H9 (cell line): ENCODE measurements at regions not wholly inside any gene's neighbourhood (a gene's known extent, or its start where the extent isn't known, plus 50 kb on each side); places are given as distances from the start of the nearest gene placed in this dataset.
"Not testable (repeated sequence)": the region's sequence is repeated elsewhere in the genome, so short reads cannot be mapped to it uniquely, and the experiment has no call there.

Source experiments
- DNase-seq: peaks from one replicate; pipeline ENCODE4 v3.0.0-alpha.2; 2017
- H2AFZ ChIP-seq: one replicate; pipeline ENCODE4 v1.6.1; 2013; ENCODE audit warnings: mild to moderate bottlenecking, low read length, control low read depth, moderate library complexity
- H2AK5ac ChIP-seq: 2 replicates; pipeline ENCODE4 v1.6.1; 2013; ENCODE audit warnings: low read length, control low read depth, mixed read lengths; ENCODE audit not compliant: insufficient read length
- H2BK120ac ChIP-seq: one replicate; pipeline ENCODE4 v1.6.1; 2013; ENCODE audit warnings: low read depth, mild to moderate bottlenecking, low read length, control low read depth, inconsistent platforms; ENCODE audit not compliant: poor library complexity, severe bottlenecking
- H2BK12ac ChIP-seq: 2 replicates; pipeline ENCODE4 v1.6.1; 2013; ENCODE audit warnings: low read length, control low read depth, mixed read lengths, low read depth; ENCODE audit not compliant: insufficient read length
- H2BK15ac ChIP-seq: 2 replicates; pipeline ENCODE4 v1.6.1; 2013; ENCODE audit warnings: low read depth, low read length, control low read depth
- H2BK20ac ChIP-seq: one replicate; pipeline ENCODE4 v1.6.1; 2013; ENCODE audit warnings: low read depth, mild to moderate bottlenecking, low read length, control low read depth, inconsistent platforms; ENCODE audit not compliant: poor library complexity, severe bottlenecking
- H2BK5ac ChIP-seq: 2 replicates; pipeline ENCODE4 v1.6.1; 2013; ENCODE audit warnings: low read length, control low read depth, mixed read lengths; ENCODE audit not compliant: insufficient read length
- H3K14ac ChIP-seq: 2 replicates; pipeline ENCODE4 v1.6.1; 2013; ENCODE audit warnings: low read length, control low read depth; ENCODE audit not compliant: insufficient read depth
- H3K18ac ChIP-seq: 2 replicates; pipeline ENCODE4 v1.6.1; 2013; ENCODE audit warnings: low read depth, mild to moderate bottlenecking, mixed read lengths, low read length, control low read depth; ENCODE audit not compliant: insufficient read length
- H3K23ac ChIP-seq: 2 replicates; pipeline ENCODE4 v1.6.1; 2013; ENCODE audit warnings: low read length, control low read depth, mixed read lengths, low read depth; ENCODE audit not compliant: insufficient read length
- H3K23me2 ChIP-seq: 2 replicates; pipeline ENCODE4 v1.6.1; 2013; ENCODE audit warnings: low read depth, mild to moderate bottlenecking, mixed read lengths, low read length, control low read depth; ENCODE audit not compliant: insufficient read length, poor library complexity, severe bottlenecking
- H3K27ac ChIP-seq: 2 replicates; pipeline ENCODE4 v1.5.1; 2013; ENCODE audit warnings: low read length, control low read depth, mixed read lengths, low read depth; ENCODE audit not compliant: insufficient read length
- H3K27me3 ChIP-seq: 2 replicates; pipeline ENCODE4 v1.6.1; 2013; ENCODE audit warnings: low read length, control low read depth, inconsistent platforms; ENCODE audit not compliant: insufficient read depth
- H3K4ac ChIP-seq: 2 replicates; pipeline ENCODE4 v1.6.1; 2013; ENCODE audit warnings: low read depth, mild to moderate bottlenecking, control low read depth, inconsistent platforms, low read length, moderate library complexity
- H3K4me1 ChIP-seq: 2 replicates; pipeline ENCODE4 v1.6.1; 2013; ENCODE audit warnings: low read length, control low read depth, inconsistent platforms; ENCODE audit not compliant: insufficient read depth
- H3K4me2 ChIP-seq: 2 replicates; pipeline ENCODE4 v1.6.1; 2013; ENCODE audit warnings: low read length, control low read depth, mixed read lengths; ENCODE audit not compliant: insufficient read length, insufficient read depth
- H3K56ac ChIP-seq: 2 replicates; pipeline ENCODE4 v1.6.1; 2013; ENCODE audit warnings: low read depth, mild to moderate bottlenecking, mixed read lengths, low read length, control low read depth; ENCODE audit not compliant: insufficient read length
- H3K79me1 ChIP-seq: 2 replicates; pipeline ENCODE4 v1.6.1; 2013; ENCODE audit warnings: low read depth, mild to moderate bottlenecking, moderate library complexity, low read length, control low read depth, inconsistent platforms; ENCODE audit not compliant: insufficient read depth, poor library complexity, severe bottlenecking
- H3K79me2 ChIP-seq: 2 replicates; pipeline ENCODE4 v1.6.1; 2013; ENCODE audit warnings: low read length, control low read depth, inconsistent platforms; ENCODE audit not compliant: insufficient read depth
- H3K9ac ChIP-seq: 2 replicates; pipeline ENCODE4 v1.6.1; 2013; ENCODE audit warnings: low read length, control low read depth, mixed read lengths; ENCODE audit not compliant: insufficient read length; ENCODE audit errors: extremely low read depth
- H3K9me3 ChIP-seq: one replicate; pipeline ENCODE4 v1.6.1; 2013; ENCODE audit warnings: low read depth, low read length, inconsistent platforms; ENCODE audit not compliant: control insufficient read depth
- H3T11ph ChIP-seq: one replicate; pipeline ENCODE4 v1.6.1; 2013; ENCODE audit warnings: mild to moderate bottlenecking, low read length, control low read depth, inconsistent platforms
- H4K20me1 ChIP-seq: one replicate; pipeline ENCODE4 v1.6.1; 2013; ENCODE audit not compliant: control insufficient read depth, insufficient read length, insufficient read depth
- H4K5ac ChIP-seq: 2 replicates; pipeline ENCODE4 v1.6.1; 2013; ENCODE audit warnings: low read depth, mild to moderate bottlenecking, mixed read lengths, low read length, control low read depth; ENCODE audit not compliant: insufficient read length
- H4K8ac ChIP-seq: replicated peaks from 2 replicates; pipeline ENCODE4 v1.6.1; 2013; ENCODE audit warnings: low read length, control low read depth, mixed read lengths, low read depth; ENCODE audit not compliant: insufficient read length
- H4K91ac ChIP-seq: 2 replicates; pipeline ENCODE4 v1.6.1; 2013; ENCODE audit warnings: low read depth, mild to moderate bottlenecking, moderate library complexity, mixed read lengths, low read length, control low read depth; ENCODE audit not compliant: insufficient read length
- H3K27ac Mint-ChIP-seq, 3 experiments: 2 replicates in 2 of 3; 3 replicates in 1 of 3; pipeline ENCODE4 v1.8.0; 2020 to 2021; ENCODE audit warnings: mixed read lengths in 3 of 3, mild to moderate bottlenecking in 1 of 3, moderate library complexity in 1 of 3
- H3K27me3 Mint-ChIP-seq: 2 replicates; pipeline ENCODE4 v1.8.0; 2021; ENCODE audit warnings: low read depth, mild to moderate bottlenecking, moderate library complexity, mixed read lengths
- H3K36me3 Mint-ChIP-seq, 3 experiments: 2 replicates in 2 of 3; 3 replicates in 1 of 3; pipeline ENCODE4 v1.8.0; 2020 to 2021; ENCODE audit warnings: low read depth in 3 of 3, mixed read lengths in 3 of 3; ENCODE audit not compliant: insufficient read depth in 1 of 3
- H3K4me1 Mint-ChIP-seq, 2 experiments: 2 replicates each; pipeline ENCODE4 v1.8.0; 2020; ENCODE audit warnings: mixed read lengths in 2 of 2
- H3K4me3 Mint-ChIP-seq, 2 experiments: 2 replicates in 1 of 2; 3 replicates in 1 of 2; pipeline ENCODE4 v1.8.0; 2020 to 2021; ENCODE audit warnings: mild to moderate bottlenecking in 2 of 2, mixed read lengths in 2 of 2, moderate library complexity in 1 of 2
- H3K9me3 Mint-ChIP-seq, 2 experiments: 2 replicates in 1 of 2; 3 replicates in 1 of 2; pipeline ENCODE4 v1.8.0; 2020; ENCODE audit warnings: mild to moderate bottlenecking in 2 of 2, mixed read lengths in 2 of 2, moderate library complexity in 1 of 2
- CTCF ChIP-seq: fragments of 200-600 bp; sonication (generic); conservative IDR thresholded peaks from 3 replicates; pipeline ENCODE4 v1.8.0; 2021; ENCODE audit warnings: antibody characterized with exemption, mild to moderate bottlenecking
- WGBS: extraction: QIAGEN DNeasy Blood & Tissue Kit; methylation state at CpG from one replicate; pipeline ENCODE4 v1.1.7; 2013; ENCODE audit warnings: missing lambda C conversion rate, low lambda C conversion rate, mixed read lengths; ENCODE audit not compliant: insufficient read length; ENCODE audit errors: extremely low coverage; 5-methylcytosine and 5-hydroxymethylcytosine counted together

GRCh38 chr7:12930534-12930933 lies 243.1 kb downstream of the ARL4A start:
- DNase-seq: no peak
- H3K27me3 Mint-ChIP-seq: no peaks in the 10 kb centered on the region
- TF ChIP-seq CTCF: no peak
- Histone ChIP-seq H4K20me1 (no peaks in the 10 kb centered on the region), H3K23me2 (no peaks in the 10 kb centered on the region), H2BK20ac (no peak overlapping the region), H3K18ac (no peak overlapping the region), H4K91ac (no peak overlapping the region), H3K79me2 (no peaks in the 10 kb centered on the region), H2AFZ (no peak overlapping the region), H3K4me1 (peaks cover 1% of the 10 kb centered on the region; the same call in 1 of the 2 replicates), H4K5ac (no peak overlapping the region), H3K14ac (no peak overlapping the region), H3K79me1 (no peaks in the 10 kb centered on the region), H2AK5ac (no peak overlapping the region), H2BK12ac (no peak overlapping the region), H3K9me3 (no peaks in the 10 kb centered on the region), H3K23ac (no peak overlapping the region), H3K9ac (no peak overlapping the region), H2BK15ac (no peak overlapping the region), H3K27ac (no peak overlapping the region), H3K4ac (no peak overlapping the region), H4K8ac (no peak overlapping the region), H3T11ph (no peak overlapping the region), H3K27me3 (no peaks in the 10 kb centered on the region), H3K4me2 (no peak overlapping the region), H3K56ac (no peak overlapping the region), H2BK5ac (no peak overlapping the region), H2BK120ac (no peak overlapping the region)
- no peaks in the 10 kb centered on the region for H3K36me3 Mint-ChIP-seq
- H3K4me1 Mint-ChIP-seq: peaks cover 10 to 12% of the 10 kb centered on the region in 2 experiments; a peak in 3 of 4 replicates
- H3K9me3 Mint-ChIP-seq: no peaks in the 10 kb centered on the region
- no peak overlapping the region for H3K27ac Mint-ChIP-seq
- no peak overlapping the region for H3K4me3 Mint-ChIP-seq
- no CpG with 5 or more reads among the region's 2 CpGs for WGBS

GRCh38 chr7:12931465-12931864 lies 244.0 kb downstream of the ARL4A start:
- not testable (repeated sequence) for H2BK5ac ChIP-seq, H4K20me1 ChIP-seq, H3K4ac ChIP-seq, H2BK12ac ChIP-seq, H3K18ac ChIP-seq, H3K79me2 ChIP-seq, H2BK120ac ChIP-seq, H2BK15ac ChIP-seq, H4K91ac ChIP-seq, H3K56ac ChIP-seq, H3K9ac ChIP-seq, H3K9me3 Mint-ChIP-seq, H4K5ac ChIP-seq, H3K4me1 ChIP-seq, H3K36me3 Mint-ChIP-seq, H3K27ac ChIP-seq, H2AK5ac ChIP-seq, H3K4me2 ChIP-seq, H2BK20ac ChIP-seq, H3K79me1 ChIP-seq, H3K23ac ChIP-seq, H3K4me1 Mint-ChIP-seq, H3K27me3 ChIP-seq, H3T11ph ChIP-seq, H3K4me3 Mint-ChIP-seq, H3K23me2 ChIP-seq, H3K9me3 ChIP-seq, H2AFZ ChIP-seq, DNase-seq, H4K8ac ChIP-seq, H3K27me3 Mint-ChIP-seq, H3K14ac ChIP-seq
- WGBS: no CpG with 5 or more reads among the region's 19 CpGs
- H3K27ac Mint-ChIP-seq: peak overlapping the region in 2 of 3 experiments; percentile 7 to 27; a peak in 2 of 7 replicates
